Umbilical cord (tissue), 1 donor: ENCODE measurements at regions not wholly inside any gene's neighbourhood (a gene's known extent, or its start where the extent isn't known, plus 50 kb on each side); places are given as distances from the start of the nearest gene placed in this dataset.

Source experiments
- DNase-seq: peaks from one replicate; pipeline ENCODE4 v3.0.0-alpha.2; 2015; ENCODE audit warnings: low spot score

- no peak for DNase-seq
Measured at GRCh38 chr17:51487947-51488346, 227.6 kb downstream of the UTP18 start.

- DNase-seq, result no peak
Measured at GRCh38 chr17:51491416-51491815, 231.1 kb downstream of the UTP18 start.

DNA sequence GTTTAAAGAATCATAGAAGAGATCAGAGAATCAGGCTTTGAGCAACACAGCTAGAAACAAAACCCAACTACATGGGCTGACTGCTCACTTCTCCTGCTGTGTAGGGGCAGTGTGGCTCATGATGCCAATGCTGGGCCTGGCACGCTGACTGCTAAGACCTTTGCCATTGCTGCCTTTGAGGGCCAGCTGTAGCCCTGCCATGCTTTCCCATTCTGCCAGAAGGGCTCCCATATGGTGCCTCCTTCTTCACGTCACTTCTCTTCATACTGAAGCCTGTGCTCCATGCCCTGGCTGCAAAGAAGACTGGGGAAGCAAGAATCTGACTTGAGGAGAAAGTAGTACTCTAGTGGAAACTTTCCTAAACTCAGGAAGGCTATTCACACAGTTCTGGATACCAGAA is 232.9 kb downstream of the UTP18 start:
- no peak for DNase-seq

- DNase-seq, result no peak
Measured at GRCh38 chr17:51496378-51496777, 236.0 kb downstream of the UTP18 start.

- no peak for DNase-seq
Measured at GRCh38 chr17:51499897-51500296, 239.6 kb downstream of the UTP18 start.

DNA sequence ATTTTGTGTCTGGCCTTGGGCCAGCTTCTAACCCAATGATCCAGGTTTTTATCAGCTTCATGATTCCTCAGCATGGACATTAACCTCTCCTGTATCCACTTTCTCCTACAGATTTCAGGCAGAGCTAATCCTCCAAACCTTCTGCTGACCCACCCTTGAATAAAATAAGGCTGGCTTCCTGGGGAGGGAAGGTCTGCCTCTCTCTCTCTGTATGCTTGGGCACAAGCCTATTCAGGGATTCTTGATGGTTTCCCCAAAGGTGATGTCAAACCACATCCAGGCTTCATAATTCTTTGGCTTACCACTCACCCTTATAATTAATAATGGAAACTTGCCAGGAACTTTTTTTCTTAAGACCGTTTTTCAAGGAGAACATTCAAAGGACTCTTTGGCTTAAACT is 240.1 kb downstream of the UTP18 start:
- no peak for DNase-seq

DNA sequence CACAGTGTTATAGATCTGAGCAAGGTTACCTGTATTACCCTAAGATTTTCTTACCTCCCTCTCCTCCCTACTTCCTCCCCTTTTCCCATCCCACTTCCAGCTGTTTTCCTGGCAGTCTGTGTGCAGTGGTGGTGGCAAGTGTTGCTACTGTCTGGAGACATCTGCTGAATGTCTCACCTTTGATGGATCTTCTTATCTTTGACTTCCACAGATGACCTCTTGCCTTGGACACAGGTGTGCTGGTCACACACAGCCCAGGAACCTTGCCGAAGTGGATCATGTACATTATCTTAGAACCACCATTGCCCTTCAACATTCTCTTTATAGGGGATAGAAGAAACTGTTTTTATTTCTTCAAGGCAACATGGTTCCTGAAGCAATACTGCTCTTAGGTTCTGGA is 245.1 kb downstream of the UTP18 start:
- no peak for DNase-seq

DNA sequence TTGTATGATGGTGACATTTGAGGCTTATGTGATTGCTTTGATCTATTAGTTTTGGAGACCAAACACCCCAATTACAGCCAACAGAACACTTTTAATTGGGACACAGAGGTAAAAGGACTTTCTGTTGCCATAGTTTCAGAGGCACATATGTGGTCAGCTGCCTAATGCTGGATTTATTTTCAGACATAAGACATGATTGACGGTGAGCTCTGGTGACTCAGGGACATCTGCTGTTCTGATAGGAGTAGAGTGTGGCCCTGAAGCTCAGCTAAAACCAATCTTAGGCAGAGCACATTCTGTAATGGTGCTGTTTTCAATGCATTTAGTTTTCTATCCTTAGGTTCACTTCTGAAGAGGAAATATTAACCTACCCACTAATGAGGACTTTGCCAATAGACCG is 247.1 kb downstream of the UTP18 start:
- DNase-seq, result no peak

GRCh38 chr17:51508048-51508447 is 247.7 kb downstream of the UTP18 start:
- DNase-seq, result no peak

DNA sequence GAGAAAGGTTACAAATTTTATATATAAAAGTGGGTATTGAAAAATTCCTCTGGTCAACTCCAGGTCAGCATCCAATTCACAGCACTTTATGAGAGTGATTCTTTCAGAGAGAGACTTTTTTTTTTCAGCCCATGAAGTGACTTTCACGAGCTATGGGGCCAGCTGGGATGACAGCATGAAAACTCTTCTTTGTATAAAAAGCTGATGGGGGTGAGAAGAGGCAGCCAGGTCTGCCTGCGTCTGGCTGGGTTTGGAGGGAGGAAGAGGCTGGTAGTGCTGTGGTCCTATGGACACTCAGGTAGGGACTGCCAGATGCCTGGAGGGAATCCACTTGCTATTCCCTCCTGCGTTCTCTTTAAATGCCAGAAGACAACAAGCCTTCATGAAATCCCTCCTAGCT is 250.6 kb downstream of the UTP18 start:
- no peak for DNase-seq

GRCh38 chr17:51512220-51512907 is 252.0 kb downstream of the UTP18 start:
- DNase-seq, result no peak

DNA sequence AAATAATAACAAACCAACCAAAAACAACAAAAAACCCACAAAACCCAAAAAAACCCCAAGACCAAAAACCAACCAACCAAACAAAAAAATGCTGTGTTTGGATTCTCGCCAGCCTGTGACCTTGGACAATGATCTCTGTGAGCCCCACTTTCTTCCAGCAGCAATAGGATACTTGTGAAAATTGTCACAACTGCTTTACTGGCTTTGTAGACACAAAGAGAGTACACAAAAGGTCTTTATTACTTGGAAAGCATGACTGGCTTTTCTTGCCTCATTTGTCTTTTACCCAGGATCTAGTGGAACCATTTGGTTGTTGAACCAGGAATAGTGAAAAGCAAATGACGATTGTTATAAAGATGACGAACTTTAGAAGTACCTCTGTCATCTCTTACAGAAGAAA is 256.6 kb downstream of the UTP18 start:
- no peak for DNase-seq

DNA sequence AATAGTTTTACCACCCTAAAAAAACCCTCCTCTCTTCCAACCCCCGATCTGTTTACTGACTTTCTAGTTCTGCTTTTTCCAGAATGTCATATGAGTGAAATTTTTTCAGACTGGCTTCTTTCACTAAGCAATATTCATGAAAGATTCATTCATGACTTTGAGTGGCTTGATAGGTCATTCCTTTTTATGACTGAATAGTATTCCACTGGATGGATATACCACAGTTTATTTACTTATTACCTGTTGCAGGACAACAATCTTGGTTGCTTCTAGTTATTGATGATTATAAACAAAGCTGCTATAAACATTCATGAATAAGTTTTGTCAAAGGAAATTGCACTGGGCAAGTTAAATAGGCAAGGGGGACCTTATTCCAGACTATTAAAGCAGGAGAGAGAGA is 264.2 kb downstream of the UTP18 start:
- DNase-seq, result no peak

- DNase-seq, result no peak
Measured at GRCh38 chr17:51526507-51526906, 266.2 kb downstream of the UTP18 start.

DNA sequence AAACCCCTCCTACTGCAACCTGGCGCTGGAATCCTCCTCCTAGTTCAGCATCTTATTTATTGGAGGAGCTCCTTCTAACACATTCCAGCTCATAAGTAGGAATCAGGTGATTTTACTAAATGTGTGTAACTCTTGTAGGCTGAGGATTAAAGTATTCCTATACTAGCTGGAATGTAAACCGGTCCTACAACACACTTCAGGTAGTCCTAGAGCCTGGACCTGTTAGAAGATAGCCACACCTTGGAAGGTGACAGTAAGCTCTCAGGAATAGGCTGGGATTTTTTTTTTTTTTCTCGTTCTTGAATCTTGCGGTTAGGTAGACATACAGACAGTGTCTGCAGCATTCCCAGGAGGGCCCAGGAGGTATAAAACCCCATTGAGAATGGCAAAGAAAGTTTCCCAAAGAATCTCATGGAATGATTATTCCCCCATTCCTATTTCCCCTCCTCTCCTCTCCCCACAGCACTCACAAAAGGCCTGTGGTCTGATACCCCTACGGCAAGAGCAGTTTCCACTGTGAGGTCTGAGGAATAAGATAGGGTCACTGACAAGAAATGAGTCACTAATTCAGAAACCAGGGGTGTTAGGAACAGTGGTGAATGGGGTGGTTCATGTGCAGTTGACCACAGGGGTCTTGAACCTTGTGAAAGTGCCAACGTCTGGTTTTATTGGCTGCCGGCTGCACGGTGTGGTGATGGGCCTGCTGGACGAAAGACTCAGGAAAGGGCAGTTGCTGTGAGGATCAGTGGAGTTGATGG is 267.1 kb downstream of the UTP18 start:
- no peak for DNase-seq

- no peak for DNase-seq
Measured at GRCh38 chr17:51528111-51528510, 267.8 kb downstream of the UTP18 start.

DNA sequence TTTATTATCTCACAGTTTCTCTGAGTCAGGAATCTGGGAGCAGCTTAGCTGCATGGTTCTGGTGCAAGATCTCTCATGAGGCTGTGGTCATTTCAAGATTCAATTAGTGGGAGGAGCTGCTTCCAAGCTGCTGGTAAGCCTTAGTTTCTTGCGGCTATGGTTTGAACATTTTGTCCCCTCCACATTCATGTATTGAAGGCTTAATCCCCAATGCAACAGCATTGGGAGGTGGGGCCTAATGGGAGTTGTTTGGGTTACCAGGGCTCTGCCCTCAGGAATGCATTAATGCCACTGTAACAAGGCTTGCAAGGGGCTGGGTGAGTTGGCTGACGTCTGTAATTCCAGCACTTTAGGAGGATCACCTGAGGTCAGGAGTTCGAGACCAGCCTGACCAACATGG is 272.9 kb downstream of the UTP18 start:
- DNase-seq, result no peak

GRCh38 chr17:51533821-51534220 is 273.5 kb downstream of the UTP18 start:
- no peak for DNase-seq

DNA sequence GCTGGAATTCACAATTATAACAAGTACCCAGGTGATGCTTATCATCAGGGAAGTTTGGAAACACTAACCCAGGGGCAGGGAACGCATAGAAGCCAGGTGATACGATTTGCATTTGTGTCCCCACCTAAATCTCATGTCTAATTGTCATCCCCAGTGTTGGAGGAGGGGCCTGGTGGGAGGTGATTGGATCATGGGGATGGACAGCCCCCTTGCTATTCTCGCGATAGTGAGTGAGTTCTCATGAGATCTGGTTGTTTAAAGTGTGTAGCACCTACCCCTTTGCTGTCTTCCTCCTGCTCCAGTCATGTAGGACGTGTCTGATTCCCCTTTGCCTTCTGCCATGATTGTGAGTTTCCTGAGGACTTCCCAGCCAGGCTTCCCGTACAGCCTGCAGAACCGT is 276.3 kb downstream of the UTP18 start:
- no peak for DNase-seq

DNA sequence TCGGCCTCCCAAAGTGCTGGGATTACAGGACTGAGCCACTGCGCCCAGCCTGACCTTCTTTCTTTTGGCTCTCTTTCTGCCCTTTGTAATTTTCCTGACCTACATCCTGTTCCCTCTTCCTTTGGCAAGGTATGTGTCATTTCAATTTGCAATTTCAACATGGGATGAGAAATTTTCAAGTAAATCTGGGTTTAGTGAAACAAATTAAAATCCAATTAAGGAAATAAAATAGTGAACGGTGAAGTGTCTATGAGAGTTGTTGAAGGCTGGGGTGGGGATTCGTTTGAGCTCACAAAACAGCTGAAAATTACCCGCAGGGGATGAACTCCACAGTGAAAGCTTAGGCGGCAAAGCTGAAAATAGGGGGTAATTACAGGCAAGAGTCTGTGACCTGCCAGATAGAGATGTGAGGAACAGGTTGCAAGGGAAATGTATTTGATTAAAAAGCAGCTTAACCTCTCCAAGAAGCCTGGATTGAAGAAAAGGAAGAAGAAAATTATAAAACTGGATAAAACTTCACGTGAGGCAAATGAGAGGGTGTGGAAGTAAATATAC is 277.7 kb downstream of the UTP18 start:
- DNase-seq, result no peak

GRCh38 chr17:51540151-51540550 is 279.8 kb downstream of the UTP18 start:
- DNase-seq, result no peak

GRCh38 chr17:51541215-51541614 is 280.9 kb downstream of the UTP18 start:
- no peak for DNase-seq

DNA sequence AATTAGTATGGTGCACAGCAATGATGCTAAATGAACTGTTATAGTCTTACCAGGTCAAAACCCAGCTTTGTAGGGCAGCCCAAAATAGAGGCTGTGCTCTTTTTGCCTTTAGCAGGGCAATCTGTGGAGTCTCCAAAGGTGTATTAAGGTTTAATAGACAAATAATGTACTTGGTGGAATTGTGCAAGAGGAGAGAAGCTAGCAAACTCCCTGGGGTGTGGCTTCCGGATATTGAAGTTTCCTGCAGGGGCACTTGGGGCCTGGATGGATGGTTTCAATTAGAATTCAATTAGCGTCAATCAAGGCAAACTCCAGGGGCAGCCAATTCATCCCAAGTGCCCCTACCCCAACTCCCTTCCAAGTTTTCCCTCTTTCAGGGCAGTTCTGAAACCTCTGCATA is 285.8 kb downstream of the UTP18 start:
- no peak for DNase-seq
